CD8-positive, alpha-beta memory T cell (primary cell): ENCODE measurements at regions not wholly inside any gene's neighbourhood (a gene's known extent, or its start where the extent isn't known, plus 50 kb on each side); places are given as distances from the start of the nearest gene placed in this dataset.

Source experiments
- CTCF ChIA-PET: fragments of 350-600 bp; sonication (Branson Sonifier 250); formaldehyde crosslinking; loops from one replicate; lab custom pipeline; 2021; ENCODE audit warnings: antibody characterized with exemption; lab: Charles Lee
- POLR2A ChIA-PET: fragments of 350-600 bp; sonication (Branson Sonifier 250); formaldehyde crosslinking; loops from one replicate; lab custom pipeline; 2021; ENCODE audit warnings: antibody characterized with exemption; lab: Charles Lee
- DNase-seq, 5 donors: peaks; one replicate each; pipeline versions ENCODE4 v3.0.0 to v3.0.0-alpha.2; 2020 to 2022; ENCODE audit warnings: mixed read lengths in 1 of 5
- H3K27ac ChIP-seq: one replicate; pipeline ENCODE4 v1.7.0; 2013; ENCODE audit warnings: low read depth, mild to moderate bottlenecking, low read length, moderate library complexity
- H3K27me3 ChIP-seq: 2 replicates; pipeline ENCODE4 v1.7.0; 2013; ENCODE audit warnings: low read length, mild to moderate bottlenecking; ENCODE audit not compliant: insufficient read depth, poor library complexity, severe bottlenecking
- H3K36me3 ChIP-seq: 2 replicates; pipeline ENCODE4 v1.7.0; 2013; ENCODE audit warnings: mild to moderate bottlenecking, low read length, moderate library complexity; ENCODE audit not compliant: insufficient read depth
- H3K4me1 ChIP-seq: 2 replicates; pipeline ENCODE4 v1.7.0; 2013; ENCODE audit warnings: mild to moderate bottlenecking, low read length, moderate library complexity; ENCODE audit not compliant: insufficient read depth
- H3K4me3 ChIP-seq: 2 replicates; pipeline ENCODE4 v1.7.0; 2013; ENCODE audit warnings: mild to moderate bottlenecking, low read length
- H3K9me3 ChIP-seq: 2 replicates; pipeline ENCODE4 v1.7.0; 2013; ENCODE audit warnings: mild to moderate bottlenecking, low read length
- H3K27ac Mint-ChIP-seq, 8 donors: one replicate each; pipeline ENCODE4 v1.8.0; 2020 to 2021; ENCODE audit warnings: mixed read lengths in 8 of 8, mild to moderate bottlenecking in 6 of 8, inconsistent platforms in 3 of 8, moderate library complexity in 3 of 8
- H3K27me3 Mint-ChIP-seq, 2 donors: one replicate each; pipeline ENCODE4 v1.8.0; 2020 to 2021; ENCODE audit warnings: mixed read lengths in 2 of 2, mild to moderate bottlenecking in 1 of 2, moderate library complexity in 1 of 2
- H3K36me3 Mint-ChIP-seq, 3 donors: one replicate each; pipeline ENCODE4 v1.8.0; 2020 to 2021; ENCODE audit warnings: mixed read lengths in 3 of 3, inconsistent platforms in 1 of 3, mild to moderate bottlenecking in 1 of 3
- H3K4me1 Mint-ChIP-seq, 3 donors: one replicate each; pipeline ENCODE4 v1.8.0; 2020 to 2021; ENCODE audit warnings: mixed read lengths in 3 of 3, inconsistent platforms in 1 of 3, mild to moderate bottlenecking in 1 of 3
- H3K4me3 Mint-ChIP-seq, 7 donors: one replicate each; pipeline ENCODE4 v1.8.0; 2020 to 2021; ENCODE audit warnings: mixed read lengths in 7 of 7, mild to moderate bottlenecking in 6 of 7, moderate library complexity in 4 of 7, inconsistent platforms in 2 of 7
- H3K9me3 Mint-ChIP-seq, 5 donors: one replicate each; pipeline ENCODE4 v1.8.0; 2020 to 2022; ENCODE audit warnings: mixed read lengths in 5 of 5, mild to moderate bottlenecking in 3 of 5, moderate library complexity in 2 of 5, inconsistent platforms in 1 of 5

DNA sequence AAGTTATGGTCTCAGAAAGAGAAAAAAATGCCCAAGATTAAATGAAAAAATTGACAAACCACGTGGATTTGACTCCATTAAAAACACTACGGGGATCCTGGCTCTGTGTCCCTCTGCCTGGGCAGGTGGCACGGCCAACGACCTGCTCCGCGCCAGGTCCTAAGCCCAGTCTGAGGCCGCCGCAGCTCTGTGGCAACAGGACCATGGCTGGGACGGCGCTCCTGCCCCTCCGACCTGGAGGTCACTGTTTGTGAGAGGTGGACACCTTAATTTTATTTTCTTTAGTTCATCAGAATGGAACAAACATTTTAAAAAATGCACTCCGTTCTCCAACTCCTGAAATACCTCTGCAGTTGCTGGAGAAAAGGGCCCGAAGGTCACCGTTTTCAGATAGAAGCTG is 369.4 kb downstream of the CDH9 start:
- POLR2A ChIA-PET = no interaction called here
- no peaks in the 10 kb centered on the region for H3K27me3 ChIP-seq
- H3K9me3 Mint-ChIP-seq = peaks cover 0 to 35% (median 7%) of the 10 kb centered on the region in 5 donors
- no peaks in the 10 kb centered on the region for H3K36me3 ChIP-seq
- no peak overlapping the region for H3K4me3 ChIP-seq
- H3K27ac Mint-ChIP-seq = no peak overlapping the region
- no peaks in the 10 kb centered on the region for H3K4me1 Mint-ChIP-seq
- CTCF ChIA-PET = no interaction called here
- H3K36me3 Mint-ChIP-seq = no peaks in the 10 kb centered on the region
- no peaks in the 10 kb centered on the region for H3K27me3 Mint-ChIP-seq
- no peak for DNase-seq
- no peaks in the 10 kb centered on the region for H3K4me1 ChIP-seq
- no peaks in the 10 kb centered on the region for H3K9me3 ChIP-seq
- no peak overlapping the region for H3K27ac ChIP-seq
- no peak overlapping the region for H3K4me3 Mint-ChIP-seq

GRCh38 chr5:26666371-26666770 is 372.0 kb downstream of the CDH9 start:
- Histone ChIP-seq H3K27ac (no peak overlapping the region), H3K27me3 (no peaks in the 10 kb centered on the region), H3K9me3 (no peaks in the 10 kb centered on the region), H3K4me1 (no peaks in the 10 kb centered on the region), H3K36me3 (no peaks in the 10 kb centered on the region), H3K4me3 (no peak overlapping the region)
- Mint-ChIP-seq H3K27ac (no peak overlapping the region), H3K4me1 (no peaks in the 10 kb centered on the region), H3K36me3 (no peaks in the 10 kb centered on the region), H3K27me3 (no peaks in the 10 kb centered on the region), H3K4me3 (no peak overlapping the region), H3K9me3 (peaks cover 0 to 27% (median 4%) of the 10 kb centered on the region in 5 donors)
- DNase-seq = no peak
- ChIA-PET POLR2A (no interaction called here), CTCF (no interaction called here)

DNA sequence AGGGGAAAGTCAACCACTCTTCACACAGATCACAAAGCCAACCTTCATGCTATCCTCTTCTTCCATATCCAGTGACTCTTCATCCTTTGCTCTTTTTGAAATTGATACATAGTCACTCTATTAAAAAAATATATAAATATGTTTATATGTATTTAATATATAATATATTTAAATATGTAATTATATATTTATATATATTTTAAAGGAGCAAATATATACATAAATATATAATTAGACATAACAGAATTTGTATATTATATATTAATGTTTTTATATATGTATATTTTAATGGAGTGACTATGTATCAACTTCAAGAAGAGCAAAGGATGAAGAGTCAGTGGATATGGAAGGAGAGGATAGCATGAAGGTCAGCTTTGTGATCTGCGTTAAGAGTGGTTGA is 374.9 kb downstream of the CDH9 start:
- no peaks in the 10 kb centered on the region for H3K4me1 Mint-ChIP-seq
- DNase-seq = no peak
- POLR2A ChIA-PET = no interaction called here
- peaks cover 1 to 29% (median 15%) of the 10 kb centered on the region in 5 donors for H3K9me3 Mint-ChIP-seq
- Histone ChIP-seq H3K4me1 (no peaks in the 10 kb centered on the region), H3K9me3 (no peaks in the 10 kb centered on the region), H3K4me3 (no peak overlapping the region), H3K27ac (no peak overlapping the region), H3K27me3 (no peaks in the 10 kb centered on the region), H3K36me3 (no peaks in the 10 kb centered on the region)
- H3K27ac Mint-ChIP-seq = no peak overlapping the region
- H3K4me3 Mint-ChIP-seq = no peak overlapping the region
- H3K27me3 Mint-ChIP-seq = no peaks in the 10 kb centered on the region
- no peaks in the 10 kb centered on the region for H3K36me3 Mint-ChIP-seq
- CTCF ChIA-PET = no interaction called here

- Mint-ChIP-seq H3K36me3 (no peaks in the 10 kb centered on the region), H3K27me3 (no peaks in the 10 kb centered on the region), H3K4me1 (no peaks in the 10 kb centered on the region), H3K27ac (no peak overlapping the region), H3K9me3 (peaks cover 3 to 30% (median 15%) of the 10 kb centered on the region in 5 donors), H3K4me3 (no peak overlapping the region)
- H3K27ac ChIP-seq = no peak overlapping the region
- ChIA-PET CTCF (no interaction called here), POLR2A (no interaction called here)
- H3K27me3 ChIP-seq = no peaks in the 10 kb centered on the region
- H3K36me3 ChIP-seq = no peaks in the 10 kb centered on the region
- no peak overlapping the region for H3K4me3 ChIP-seq
- DNase-seq = no peak
- no peaks in the 10 kb centered on the region for H3K4me1 ChIP-seq
- H3K9me3 ChIP-seq = no peaks in the 10 kb centered on the region
Measured at GRCh38 chr5:26662806-26663360, 375.5 kb downstream of the CDH9 start.

DNA sequence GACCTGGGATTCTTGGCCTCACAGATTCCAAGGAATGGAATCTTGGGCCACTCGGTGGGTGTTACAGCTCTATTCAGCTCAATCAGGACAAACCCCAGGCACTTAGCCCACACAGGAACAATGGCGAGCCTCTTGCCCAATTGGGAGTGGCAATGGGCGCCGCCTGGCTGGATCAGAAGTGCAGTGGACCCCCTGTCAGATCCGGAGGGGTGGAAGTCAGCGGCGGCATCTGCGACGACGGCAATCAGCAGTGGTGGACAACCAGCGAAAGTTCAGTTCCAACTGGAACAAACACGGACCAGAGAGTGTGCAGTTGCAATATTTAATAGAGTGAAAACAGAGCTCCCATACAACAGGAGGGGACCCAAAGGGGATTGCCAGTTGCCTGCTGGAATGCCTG is 378.3 kb downstream of the CDH9 start:
- no peaks in the 10 kb centered on the region for H3K27me3 Mint-ChIP-seq
- DNase-seq = no peak
- no peaks in the 10 kb centered on the region for H3K36me3 Mint-ChIP-seq
- ChIA-PET CTCF (no interaction called here), POLR2A (no interaction called here)
- Histone ChIP-seq H3K4me3 (no peak overlapping the region), H3K9me3 (no peaks in the 10 kb centered on the region), H3K36me3 (no peaks in the 10 kb centered on the region), H3K27me3 (no peaks in the 10 kb centered on the region), H3K4me1 (no peaks in the 10 kb centered on the region), H3K27ac (no peak overlapping the region)
- no peak overlapping the region for H3K4me3 Mint-ChIP-seq
- H3K9me3 Mint-ChIP-seq = peaks cover 10 to 28% (median 21%) of the 10 kb centered on the region in 5 donors
- H3K4me1 Mint-ChIP-seq = no peaks in the 10 kb centered on the region
- H3K27ac Mint-ChIP-seq = no peak overlapping the region

GRCh38 chr5:26649000-26649399 is 389.4 kb downstream of the CDH9 start:
- ChIA-PET CTCF (no interaction called here), POLR2A (no interaction called here)
- Mint-ChIP-seq H3K36me3 (no peaks in the 10 kb centered on the region), H3K9me3 (peaks cover 10 to 25% (median 15%) of the 10 kb centered on the region in 5 donors), H3K27ac (no peak overlapping the region), H3K4me3 (no peak overlapping the region), H3K4me1 (no peaks in the 10 kb centered on the region), H3K27me3 (no peaks in the 10 kb centered on the region)
- Histone ChIP-seq H3K27ac (no peak overlapping the region), H3K9me3 (no peaks in the 10 kb centered on the region), H3K27me3 (no peaks in the 10 kb centered on the region), H3K4me3 (no peak overlapping the region), H3K36me3 (no peaks in the 10 kb centered on the region), H3K4me1 (no peaks in the 10 kb centered on the region)
- DNase-seq = no peak

DNA sequence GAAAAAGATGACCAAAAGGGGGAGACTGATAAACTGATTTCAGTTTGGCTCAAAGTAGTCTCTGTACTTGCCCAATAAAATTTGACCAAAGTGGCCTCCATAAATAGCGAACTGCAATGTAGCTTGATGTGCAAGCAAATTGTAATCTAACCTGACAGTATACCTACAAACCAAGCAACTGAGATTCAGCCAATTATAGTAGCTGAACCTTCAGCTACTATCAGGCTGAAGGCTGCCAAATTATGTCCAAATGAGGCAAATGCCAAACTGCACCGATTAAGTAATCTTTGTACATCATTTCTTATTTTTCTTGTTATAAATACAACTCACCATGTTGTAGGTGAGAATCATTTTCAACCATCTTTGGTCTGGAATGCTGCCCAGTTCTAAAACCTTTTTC is 390.6 kb downstream of the CDH9 start:
- H3K4me3 Mint-ChIP-seq = no peak overlapping the region
- POLR2A ChIA-PET = no interaction called here
- no peaks in the 10 kb centered on the region for H3K27me3 ChIP-seq

DNA sequence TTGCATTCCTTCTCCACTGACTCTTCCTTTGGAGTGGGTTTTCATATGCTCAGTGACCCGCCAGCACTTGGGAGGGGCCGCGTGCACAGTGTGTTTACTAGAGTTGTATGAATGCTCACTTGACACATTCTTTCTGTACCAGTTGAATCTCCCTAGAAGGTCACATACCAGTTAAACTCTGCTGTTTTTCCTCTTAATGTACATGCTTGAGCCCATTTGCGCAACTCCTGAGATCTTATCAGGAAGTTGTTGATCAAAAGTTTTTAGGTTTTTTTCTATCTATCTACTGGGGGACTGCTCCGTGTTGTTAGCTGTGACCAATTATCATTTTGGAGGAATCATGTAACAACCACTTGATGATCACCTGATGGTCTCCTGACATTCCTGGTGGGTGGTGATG is 392.7 kb downstream of the CDH9 start:
- Mint-ChIP-seq H3K4me1 (no peaks in the 10 kb centered on the region), H3K4me3 (no peak overlapping the region), H3K36me3 (no peaks in the 10 kb centered on the region), H3K27ac (no peak overlapping the region), H3K9me3 (peaks cover 17 to 39% (median 23%) of the 10 kb centered on the region in 5 donors), H3K27me3 (no peaks in the 10 kb centered on the region)
- ChIA-PET CTCF (no interaction called here), POLR2A (no interaction called here)
- H3K27ac ChIP-seq = no peak overlapping the region
- DNase-seq = no peak
- no peaks in the 10 kb centered on the region for H3K27me3 ChIP-seq
- no peaks in the 10 kb centered on the region for H3K36me3 ChIP-seq
- H3K9me3 ChIP-seq = peaks cover 7% of the 10 kb centered on the region
- no peaks in the 10 kb centered on the region for H3K4me1 ChIP-seq
- no peak overlapping the region for H3K4me3 ChIP-seq

More for the DNA sequence above, 390.6 kb downstream of the CDH9 start:
- Histone ChIP-seq H3K27ac (no peak overlapping the region), H3K4me3 (no peak overlapping the region), H3K4me1 (no peaks in the 10 kb centered on the region), H3K36me3 (no peaks in the 10 kb centered on the region), H3K9me3 (no peaks in the 10 kb centered on the region)
- Mint-ChIP-seq H3K9me3 (peaks cover 8 to 32% (median 15%) of the 10 kb centered on the region in 5 donors), H3K27me3 (no peaks in the 10 kb centered on the region), H3K36me3 (no peaks in the 10 kb centered on the region), H3K4me1 (no peaks in the 10 kb centered on the region), H3K27ac (no peak overlapping the region)
- CTCF ChIA-PET = no interaction called here
- DNase-seq = no peak

GRCh38 chr5:26641492-26641891 is 396.9 kb downstream of the CDH9 start:
- no peak for DNase-seq
- H3K27ac Mint-ChIP-seq = no peak overlapping the region

More at GRCh38 chr5:26641492-26641891, 396.9 kb downstream of the CDH9 start:
- H3K4me1 ChIP-seq = no peaks in the 10 kb centered on the region
- no peak overlapping the region for H3K27ac ChIP-seq
- POLR2A ChIA-PET = no interaction called here
- peaks cover 15 to 44% (median 21%) of the 10 kb centered on the region in 5 donors for H3K9me3 Mint-ChIP-seq
- no peaks in the 10 kb centered on the region for H3K36me3 ChIP-seq
- H3K36me3 Mint-ChIP-seq = no peaks in the 10 kb centered on the region
- H3K4me1 Mint-ChIP-seq = no peaks in the 10 kb centered on the region
- peaks cover 7% of the 10 kb centered on the region for H3K9me3 ChIP-seq
- H3K4me3 Mint-ChIP-seq = no peak overlapping the region
- CTCF ChIA-PET = no interaction called here
- no peaks in the 10 kb centered on the region for H3K27me3 Mint-ChIP-seq
- H3K27me3 ChIP-seq = no peaks in the 10 kb centered on the region
- H3K4me3 ChIP-seq = no peak overlapping the region
